ENCODE measurements at regions not wholly inside any gene's neighbourhood (a gene's known extent, or its start where the extent isn't known, plus 50 kb on each side); places are given as distances from the start of the nearest gene placed in this dataset.

- TF ChIP-seq CTCF (conservative IDR thresholded peaks at IDR 0.05): no peak
- Mint-ChIP-seq H3K9me3 (no peaks in the 10 kb centered on the region), H3K4me1 (no peaks in the 10 kb centered on the region), H3K27ac (ENCODE audit: unreplicated experiment) (no peak overlapping the region), H3K36me3 (ENCODE audit: low read depth) (no peaks in the 10 kb centered on the region), H3K4me3 (no peak overlapping the region), H3K27me3 (ENCODE audit: low read depth) (no peaks in the 10 kb centered on the region)
- no peak for DNase-seq (ENCODE audit: low read depth, low spot score)
Observed at GRCh38 chr9:99752417-99753109, 69.1 kb upstream of the NR4A3 start.

- Mint-ChIP-seq H3K36me3 (ENCODE audit: low read depth) (no peaks in the 10 kb centered on the region), H3K9me3 (no peaks in the 10 kb centered on the region), H3K27ac (ENCODE audit: unreplicated experiment) (no peak overlapping the region), H3K4me1 (no peaks in the 10 kb centered on the region), H3K27me3 (ENCODE audit: low read depth) (no peaks in the 10 kb centered on the region), H3K4me3 (no peak overlapping the region)
- no peak for TF ChIP-seq CTCF (conservative IDR thresholded peaks at IDR 0.05)
- DNase-seq (ENCODE audit: low read depth, low spot score): no peak
Observed at GRCh38 chr9:99753436-99753835, 68.2 kb upstream of the NR4A3 start.

GRCh38 chr9:99760421-99760820 is 61.3 kb upstream of the NR4A3 start:
- H3K27me3 Mint-ChIP-seq (ENCODE audit: low read depth): no peaks in the 10 kb centered on the region
- H3K27ac Mint-ChIP-seq (ENCODE audit: unreplicated experiment): no peak overlapping the region
- no peak for DNase-seq (ENCODE audit: low read depth, low spot score)
- H3K4me3 Mint-ChIP-seq: no peak overlapping the region
- H3K4me1 Mint-ChIP-seq: no peaks in the 10 kb centered on the region
- TF ChIP-seq CTCF (conservative IDR thresholded peaks at IDR 0.05): no peak
- H3K36me3 Mint-ChIP-seq (ENCODE audit: low read depth): no peaks in the 10 kb centered on the region
- no peaks in the 10 kb centered on the region for H3K9me3 Mint-ChIP-seq

- Mint-ChIP-seq H3K4me1 (no peaks in the 10 kb centered on the region), H3K4me3 (no peak overlapping the region), H3K36me3 (ENCODE audit: low read depth) (no peaks in the 10 kb centered on the region), H3K27me3 (ENCODE audit: low read depth) (no peaks in the 10 kb centered on the region), H3K27ac (ENCODE audit: unreplicated experiment) (no peak overlapping the region), H3K9me3 (no peaks in the 10 kb centered on the region)
- no peak for DNase-seq (ENCODE audit: low read depth, low spot score)
- TF ChIP-seq CTCF (conservative IDR thresholded peaks at IDR 0.05): no peak
Observed at GRCh38 chr9:99762470-99762869, 59.2 kb upstream of the NR4A3 start.

Measured in neural crest cell (in vitro differentiated cells).